ENCODE measurements at regions not wholly inside any gene's neighbourhood (a gene's known extent, or its start where the extent isn't known, plus 50 kb on each side); places are given as distances from the start of the nearest gene placed in this dataset.

- Mint-ChIP-seq H3K36me3 (ENCODE audit: low read depth) (no peaks in the 10 kb centered on the region), H3K4me1 (no peaks in the 10 kb centered on the region), H3K9me3 (no peaks in the 10 kb centered on the region), H3K27me3 (no peaks in the 10 kb centered on the region), H3K4me3 (no peak overlapping the region), H3K27ac (no peak overlapping the region)
- DNase-seq: no peak
- ChIA-PET CTCF (no interaction called here), POLR2A (no interaction called here)
Observed at GRCh38 chr1:37085393-37085792, 51.1 kb upstream of the GRIK3 start.

GRCh38 chr1:37089750-37090149 lies 55.4 kb upstream of the GRIK3 start:
- Mint-ChIP-seq H3K27me3 (peaks cover 2% of the 10 kb centered on the region), H3K27ac (no peak overlapping the region), H3K9me3 (no peaks in the 10 kb centered on the region), H3K4me3 (no peak overlapping the region), H3K36me3 (ENCODE audit: low read depth) (no peaks in the 10 kb centered on the region), H3K4me1 (no peaks in the 10 kb centered on the region)
- ChIA-PET POLR2A (no interaction called here), CTCF (no interaction called here)
- no peak for DNase-seq

- POLR2A ChIA-PET: no interaction called here
- no peak overlapping the region for H3K4me3 Mint-ChIP-seq
- H3K9me3 Mint-ChIP-seq: no peaks in the 10 kb centered on the region
- no peaks in the 10 kb centered on the region for H3K4me1 Mint-ChIP-seq
- CTCF ChIA-PET: no interaction called here
- no peaks in the 10 kb centered on the region for H3K36me3 Mint-ChIP-seq (ENCODE audit: low read depth)
- no peak for DNase-seq
- peaks cover 2% of the 10 kb centered on the region for H3K27me3 Mint-ChIP-seq
- H3K27ac Mint-ChIP-seq: no peak overlapping the region
Observed at GRCh38 chr1:37090671-37091070, 56.4 kb upstream of the GRIK3 start.

- no peak overlapping the region for H3K27ac Mint-ChIP-seq
- no peaks in the 10 kb centered on the region for H3K36me3 Mint-ChIP-seq (ENCODE audit: low read depth)
- no peak for DNase-seq
- ChIA-PET CTCF (no interaction called here), POLR2A (no interaction called here)
- no peak overlapping the region for H3K4me3 Mint-ChIP-seq
- no peaks in the 10 kb centered on the region for H3K4me1 Mint-ChIP-seq
- H3K27me3 Mint-ChIP-seq: peaks cover 2% of the 10 kb centered on the region
- no peaks in the 10 kb centered on the region for H3K9me3 Mint-ChIP-seq
Observed at GRCh38 chr1:37092937-37093336, 58.6 kb upstream of the GRIK3 start.

GRCh38 chr1:37094302-37094701 lies 60.0 kb upstream of the GRIK3 start:
- Mint-ChIP-seq H3K4me3 (no peak overlapping the region), H3K27ac (no peak overlapping the region), H3K27me3 (peaks cover 2% of the 10 kb centered on the region), H3K36me3 (ENCODE audit: low read depth) (no peaks in the 10 kb centered on the region), H3K4me1 (no peaks in the 10 kb centered on the region), H3K9me3 (no peaks in the 10 kb centered on the region)
- CTCF ChIA-PET: no interaction called here
- POLR2A ChIA-PET: no interaction called here
- DNase-seq: no peak

GRCh38 chr1:37096523-37096922 lies 62.2 kb upstream of the GRIK3 start:
- DNase-seq: no peak
- Mint-ChIP-seq H3K36me3 (ENCODE audit: low read depth) (no peaks in the 10 kb centered on the region), H3K27ac (no peak overlapping the region), H3K27me3 (peaks cover 2% of the 10 kb centered on the region), H3K9me3 (no peaks in the 10 kb centered on the region), H3K4me1 (no peaks in the 10 kb centered on the region), H3K4me3 (no peak overlapping the region)
- ChIA-PET POLR2A (no interaction called here), CTCF (no interaction called here)

- Mint-ChIP-seq H3K4me3 (no peak overlapping the region), H3K27me3 (no peaks in the 10 kb centered on the region), H3K4me1 (no peaks in the 10 kb centered on the region), H3K36me3 (ENCODE audit: low read depth) (no peaks in the 10 kb centered on the region), H3K9me3 (no peaks in the 10 kb centered on the region), H3K27ac (no peak overlapping the region)
- no peak for DNase-seq
- CTCF ChIA-PET: no interaction called here
- POLR2A ChIA-PET: no interaction called here
Observed at GRCh38 chr1:37097731-37098130, 63.4 kb upstream of the GRIK3 start.

- Mint-ChIP-seq H3K4me1 (no peaks in the 10 kb centered on the region), H3K27me3 (no peaks in the 10 kb centered on the region), H3K27ac (no peak overlapping the region), H3K9me3 (no peaks in the 10 kb centered on the region), H3K4me3 (no peak overlapping the region), H3K36me3 (ENCODE audit: low read depth) (no peaks in the 10 kb centered on the region)
- CTCF ChIA-PET: no interaction called here
- no peak for DNase-seq
- POLR2A ChIA-PET: no interaction called here
Observed at GRCh38 chr1:37098237-37098636, 63.9 kb upstream of the GRIK3 start.

- ChIA-PET CTCF (no interaction called here), POLR2A (no interaction called here)
- Mint-ChIP-seq H3K36me3 (ENCODE audit: low read depth) (no peaks in the 10 kb centered on the region), H3K4me1 (no peaks in the 10 kb centered on the region), H3K9me3 (no peaks in the 10 kb centered on the region), H3K27me3 (no peaks in the 10 kb centered on the region), H3K4me3 (no peak overlapping the region), H3K27ac (no peak overlapping the region)
- DNase-seq: no peak
Observed at GRCh38 chr1:37100310-37100709, 66.0 kb upstream of the GRIK3 start.

GRCh38 chr1:37102656-37103382 lies 68.5 kb upstream of the GRIK3 start:
- Mint-ChIP-seq H3K4me1 (no peaks in the 10 kb centered on the region), H3K9me3 (no peaks in the 10 kb centered on the region), H3K27me3 (no peaks in the 10 kb centered on the region), H3K27ac (no peak overlapping the region), H3K36me3 (ENCODE audit: low read depth) (no peaks in the 10 kb centered on the region), H3K4me3 (no peak overlapping the region)
- no peak for DNase-seq
- POLR2A ChIA-PET: no interaction called here
- CTCF ChIA-PET: interaction anchor here (0.7 kb wide), 1 partner anchor 40 kb away, joined by 4 read pairs; no protein-coding TSS in a partner anchor

GRCh38 chr1:37105911-37106310 lies 71.6 kb upstream of the GRIK3 start:
- H3K4me3 Mint-ChIP-seq: no peak overlapping the region
- POLR2A ChIA-PET: no interaction called here
- H3K27me3 Mint-ChIP-seq: no peaks in the 10 kb centered on the region
- no peak overlapping the region for H3K27ac Mint-ChIP-seq
- H3K4me1 Mint-ChIP-seq: no peaks in the 10 kb centered on the region
- CTCF ChIA-PET: no interaction called here
- no peaks in the 10 kb centered on the region for H3K36me3 Mint-ChIP-seq (ENCODE audit: low read depth)
- no peaks in the 10 kb centered on the region for H3K9me3 Mint-ChIP-seq
- no peak for DNase-seq

GRCh38 chr1:37107153-37107907 lies 73.0 kb upstream of the GRIK3 start:
- Mint-ChIP-seq H3K9me3 (no peaks in the 10 kb centered on the region), H3K27me3 (no peaks in the 10 kb centered on the region), H3K4me1 (no peaks in the 10 kb centered on the region), H3K4me3 (no peak overlapping the region), H3K27ac (no peak overlapping the region), H3K36me3 (ENCODE audit: low read depth) (no peaks in the 10 kb centered on the region)
- ChIA-PET POLR2A (no interaction called here), CTCF (no interaction called here)
- DNase-seq: no peak

- no peaks in the 10 kb centered on the region for H3K4me1 Mint-ChIP-seq
- no peaks in the 10 kb centered on the region for H3K36me3 Mint-ChIP-seq (ENCODE audit: low read depth)
- POLR2A ChIA-PET: no interaction called here
- CTCF ChIA-PET: no interaction called here
- H3K9me3 Mint-ChIP-seq: no peaks in the 10 kb centered on the region
- DNase-seq: no peak
- H3K27me3 Mint-ChIP-seq: no peaks in the 10 kb centered on the region
- no peak overlapping the region for H3K27ac Mint-ChIP-seq
- no peak overlapping the region for H3K4me3 Mint-ChIP-seq
Observed at GRCh38 chr1:37108596-37109188, 74.4 kb upstream of the GRIK3 start.

GRCh38 chr1:37112430-37112829 lies 78.1 kb upstream of the GRIK3 start:
- ChIA-PET CTCF (no interaction called here), POLR2A (no interaction called here)
- H3K27me3 Mint-ChIP-seq: no peaks in the 10 kb centered on the region
- no peak overlapping the region for H3K27ac Mint-ChIP-seq
- no peaks in the 10 kb centered on the region for H3K9me3 Mint-ChIP-seq
- H3K36me3 Mint-ChIP-seq (ENCODE audit: low read depth): no peaks in the 10 kb centered on the region
- no peak for DNase-seq
- H3K4me1 Mint-ChIP-seq: no peaks in the 10 kb centered on the region
- H3K4me3 Mint-ChIP-seq: no peak overlapping the region

Measured in activated CD4-positive, alpha-beta T cell treated with anti-CD3 and anti-CD28 coated beads, Interleukin-2, amount 10 ng/mL, durations not matched to agents 7 days and 5 days (primary cell).